Stimulated activated CD4-positive, alpha-beta T cell treated with anti-CD3 and anti-CD28 coated beads, Interleukin-15, amount 100 ng/mL, for 1 hour (primary cell): ENCODE measurements at regions not wholly inside any gene's neighbourhood (a gene's known extent, or its start where the extent isn't known, plus 50 kb on each side); places are given as distances from the start of the nearest gene placed in this dataset.

Experiments used
- DNase-seq, 2 donors: peaks; one replicate each; pipeline ENCODE4 v3.0.0-alpha.2; 2020; ENCODE audit warnings: low read depth in 1 of 2, low spot score in 1 of 2

GRCh38 chr20:39792334-39792733 lies 830.2 kb downstream of the DHX35 start:
- no peak for DNase-seq

- DNase-seq: no peak
Measured at GRCh38 chr20:39789411-39789810, 827.3 kb downstream of the DHX35 start.

GRCh38 chr20:39785252-39785917 lies 823.2 kb downstream of the DHX35 start:
- no peak for DNase-seq

GRCh38 chr20:39784693-39785092 lies 822.5 kb downstream of the DHX35 start:
- DNase-seq: no peak

GRCh38 chr20:39778847-39779604 lies 816.9 kb downstream of the DHX35 start:
- no peak for DNase-seq

- no peak for DNase-seq
Measured at GRCh38 chr20:39778431-39778830, 816.3 kb downstream of the DHX35 start.

- DNase-seq: no peak
Measured at GRCh38 chr20:39777610-39778009, 815.5 kb downstream of the DHX35 start.

GRCh38 chr20:39775110-39775509 lies 813.0 kb downstream of the DHX35 start:
- DNase-seq: no peak

GRCh38 chr20:39773380-39774000 lies 811.3 kb downstream of the DHX35 start:
- no peak for DNase-seq

- DNase-seq: no peak
Measured at GRCh38 chr20:39767352-39767751, 805.2 kb downstream of the DHX35 start.

- no peak for DNase-seq
Measured at GRCh38 chr20:39766333-39766732, 804.2 kb downstream of the DHX35 start.

GRCh38 chr20:39762716-39763115 lies 800.6 kb downstream of the DHX35 start:
- DNase-seq: no peak

- DNase-seq: no peak
Measured at GRCh38 chr20:39758876-39759275, 796.7 kb downstream of the DHX35 start.

- DNase-seq: no peak
Measured at GRCh38 chr20:39756828-39757227, 794.7 kb downstream of the DHX35 start.

- no peak for DNase-seq
Measured at GRCh38 chr20:39756369-39756768, 794.2 kb downstream of the DHX35 start.

- no peak for DNase-seq
Measured at GRCh38 chr20:39752262-39752876, 790.2 kb downstream of the DHX35 start.

GRCh38 chr20:39751557-39752137 lies 789.5 kb downstream of the DHX35 start:
- DNase-seq: no peak

GRCh38 chr20:39745380-39745779 lies 783.2 kb downstream of the DHX35 start:
- no peak for DNase-seq

GRCh38 chr20:39738651-39739050 lies 776.5 kb downstream of the DHX35 start:
- no peak for DNase-seq

GRCh38 chr20:39736434-39737327 lies 774.5 kb downstream of the DHX35 start:
- DNase-seq: no peak
